NCI-H1092 treated with DMSO at 0.1 percent for 48 hours (cell line): ENCODE measurements at regions not wholly inside any gene's neighbourhood (a gene's known extent, or its start where the extent isn't known, plus 50 kb on each side); places are given as distances from the start of the nearest gene placed in this dataset.
A peak's percentile ranks its signal among the peaks of the same experiment; 100 is the strongest.
"Not testable (repeated sequence)": the region's sequence is repeated elsewhere in the genome, so short reads cannot be mapped to it uniquely, and the experiment has no call there.

Experiments
- DNase-seq: peaks from one replicate; lab custom pipeline; 2025; lab: John Stamatoyannopoulos, UW

DNA sequence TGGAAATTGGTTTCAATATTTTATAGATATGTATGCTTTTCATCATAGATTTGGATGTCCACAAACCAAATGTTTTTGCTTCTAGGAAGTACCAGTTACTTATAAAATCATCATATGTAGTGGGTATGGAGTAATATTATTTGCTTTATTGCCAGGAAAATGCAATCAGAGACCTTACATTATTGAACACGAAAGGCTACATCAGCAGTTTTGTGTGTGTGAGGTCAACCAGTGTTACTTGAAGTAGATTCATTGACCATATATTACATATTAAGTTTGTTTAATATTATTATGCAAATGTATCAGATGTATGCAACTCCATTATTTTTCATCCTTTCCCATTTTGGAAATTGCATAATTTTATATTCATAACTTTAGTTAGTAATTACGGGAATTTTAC is 219.1 kb upstream of the MMADHC start:
- no peak for DNase-seq

DNA sequence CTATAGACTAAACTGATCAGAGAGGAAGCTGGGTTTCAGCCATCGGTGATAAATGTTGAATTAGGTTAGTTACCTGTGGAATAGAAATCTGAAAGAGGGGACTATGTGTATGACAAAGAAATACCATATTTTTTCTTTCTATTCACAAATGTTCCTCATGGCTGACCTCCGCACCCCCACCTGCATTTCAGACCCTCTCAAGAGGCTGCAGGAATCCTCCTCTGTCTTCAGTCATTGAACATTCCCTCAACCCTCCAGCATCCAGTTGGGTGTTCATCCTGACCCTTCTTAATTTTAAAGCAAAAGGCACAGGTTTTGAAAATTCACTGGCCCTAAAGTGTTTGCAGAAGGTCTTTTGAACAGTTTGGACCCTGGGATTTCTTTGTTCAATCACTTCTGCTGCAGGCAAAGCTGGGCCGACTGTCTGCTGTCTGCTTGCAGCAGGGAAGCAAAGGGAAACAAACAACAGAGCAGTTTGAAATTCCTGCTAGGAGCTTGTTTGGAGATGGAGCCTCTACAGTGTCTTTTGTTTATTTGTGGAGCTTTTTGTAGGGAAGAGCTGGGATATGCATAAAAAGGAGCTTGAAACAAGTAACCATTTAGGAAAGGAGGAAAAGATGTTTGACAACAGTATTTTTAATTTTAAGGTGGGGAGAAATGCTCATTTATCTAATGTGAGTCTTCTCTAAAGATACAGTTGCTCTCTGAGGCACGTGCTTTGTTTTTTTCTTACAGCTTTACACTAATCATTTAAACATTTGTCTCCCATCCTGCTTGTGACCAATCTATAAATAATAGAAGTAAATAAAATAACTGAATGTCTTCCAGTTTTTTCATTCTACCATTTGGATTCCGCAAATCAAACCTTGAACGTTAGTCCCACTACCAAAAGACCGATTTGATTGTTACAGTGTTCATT is 213.3 kb upstream of the MMADHC start:
- DNase-seq: no peak

DNA sequence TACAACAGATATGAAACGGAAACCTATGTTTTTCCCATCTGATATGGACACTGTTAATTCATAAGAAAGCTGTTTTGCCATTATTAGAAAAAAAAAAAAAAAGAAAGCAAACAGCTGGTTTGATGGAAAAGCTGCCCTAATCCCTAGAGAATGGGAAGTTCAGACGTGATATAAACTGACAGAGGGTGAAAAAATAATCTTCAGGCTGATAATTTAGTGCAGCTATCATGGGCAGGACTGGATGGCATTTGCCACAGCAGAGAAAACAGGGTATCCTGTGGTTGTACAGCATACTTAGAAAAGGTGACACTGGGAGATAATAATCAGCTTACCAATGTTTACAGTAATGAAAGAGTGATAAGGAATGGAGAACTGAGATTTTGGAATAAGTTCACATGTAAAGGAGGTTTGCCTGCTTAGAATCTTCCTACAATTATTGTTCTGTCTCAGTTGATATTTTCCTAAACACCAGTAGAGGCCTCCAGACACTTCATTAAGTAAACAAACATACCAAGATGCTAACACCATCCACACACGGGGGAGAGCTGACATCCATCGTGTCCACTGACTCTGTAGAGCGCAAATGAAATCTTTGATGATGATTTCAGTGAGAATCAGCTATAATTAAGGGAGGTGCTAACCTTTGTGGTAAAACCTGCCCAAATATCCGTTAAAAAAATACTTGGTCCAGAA is 211.6 kb upstream of the MMADHC start:
- DNase-seq: peak; percentile 8

DNA sequence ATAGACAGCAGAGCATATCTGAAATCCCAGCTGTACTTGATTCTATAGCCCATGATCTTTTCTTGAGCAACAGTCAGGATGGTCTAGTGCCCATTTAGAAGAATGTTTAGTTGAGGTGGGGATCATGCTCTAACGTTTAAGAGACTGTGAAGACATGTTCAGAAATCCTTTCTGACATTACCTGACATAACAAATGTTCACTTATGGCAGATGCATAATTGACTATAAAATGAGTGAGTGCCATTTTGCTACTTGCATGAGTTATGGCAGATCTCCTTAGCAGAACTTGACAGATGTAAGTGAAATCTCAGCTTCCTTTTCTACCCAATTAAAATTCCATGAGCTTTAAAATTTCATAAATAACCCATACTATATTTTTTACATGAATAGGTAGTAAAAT is 209.5 kb upstream of the MMADHC start:
- DNase-seq: no peak

DNA sequence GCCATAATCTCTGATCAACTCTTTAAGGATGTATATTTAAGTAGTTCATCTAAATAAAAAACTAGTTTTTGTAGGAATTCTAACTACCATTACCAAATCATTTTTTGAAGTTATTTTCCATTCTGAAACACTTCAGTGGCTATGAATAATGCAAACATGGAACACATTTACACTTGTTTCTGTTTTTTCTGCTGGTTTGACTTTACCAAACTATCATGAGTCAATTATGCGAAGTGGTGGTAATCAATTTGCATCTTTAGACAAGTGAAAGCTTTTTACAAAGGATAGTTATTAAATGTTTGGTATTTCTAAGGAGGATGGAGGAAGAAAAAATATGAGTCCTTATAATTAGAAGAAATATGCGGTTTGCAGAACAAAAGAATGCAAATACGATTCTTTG is 202.0 kb upstream of the MMADHC start:
- DNase-seq: no peak

DNA sequence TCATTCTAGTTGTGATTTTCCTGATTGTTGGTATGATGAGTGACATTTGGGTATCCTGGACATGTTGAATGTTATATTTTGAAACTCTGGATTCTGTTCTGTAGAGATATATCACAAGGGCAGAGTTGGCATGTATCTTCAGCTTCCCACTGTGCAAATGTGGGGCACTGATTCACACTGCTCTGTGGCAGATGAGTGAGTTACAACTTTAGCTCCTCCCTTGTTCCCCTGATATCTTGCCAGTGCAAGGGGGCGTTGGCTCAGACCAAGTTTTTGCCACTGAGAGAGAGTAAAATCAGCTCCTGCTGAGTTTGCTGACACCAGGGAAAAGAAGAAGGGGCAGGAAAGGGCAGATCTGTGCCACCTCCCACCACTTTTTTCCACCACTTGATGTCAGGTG is 199.6 kb upstream of the MMADHC start:
- no peak for DNase-seq

DNA sequence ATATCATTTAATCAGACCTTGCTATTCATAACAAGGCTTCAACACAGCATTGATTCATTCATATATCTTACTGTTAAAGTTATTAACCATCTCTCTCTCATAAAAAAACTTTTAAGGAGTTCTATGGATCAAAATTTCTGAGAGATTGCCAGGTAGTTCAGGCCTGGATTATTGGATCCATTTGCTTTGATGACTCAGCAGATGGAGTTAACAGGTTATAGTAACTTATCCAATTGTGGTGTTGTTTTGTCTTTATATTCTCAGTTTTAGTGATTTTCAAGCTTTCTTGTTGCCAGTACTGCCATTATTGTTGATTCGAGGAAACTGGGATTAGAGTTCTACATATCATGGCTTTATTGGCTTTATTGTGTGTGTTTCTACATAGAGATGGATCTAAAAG is 195.7 kb upstream of the MMADHC start:
- no peak for DNase-seq

DNA sequence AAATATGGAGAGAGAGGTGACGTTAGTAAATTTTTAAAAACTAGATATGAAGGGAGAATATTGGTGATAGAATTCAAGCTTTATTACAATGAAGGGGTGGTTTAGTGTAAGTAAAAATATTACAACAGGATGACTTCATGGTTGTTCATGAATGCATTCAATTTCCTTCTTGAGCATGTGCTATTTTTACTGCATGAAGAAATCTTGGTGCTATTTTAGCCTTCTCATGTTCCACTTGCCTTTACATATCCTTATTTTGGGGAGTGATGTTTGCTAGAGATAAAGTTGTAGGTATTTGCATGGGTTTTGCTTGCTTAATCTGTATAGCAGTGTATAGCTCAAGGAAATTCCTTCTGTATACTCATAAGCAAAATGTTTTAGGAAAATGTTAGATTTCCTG is 195.0 kb upstream of the MMADHC start:
- no peak for DNase-seq

DNA sequence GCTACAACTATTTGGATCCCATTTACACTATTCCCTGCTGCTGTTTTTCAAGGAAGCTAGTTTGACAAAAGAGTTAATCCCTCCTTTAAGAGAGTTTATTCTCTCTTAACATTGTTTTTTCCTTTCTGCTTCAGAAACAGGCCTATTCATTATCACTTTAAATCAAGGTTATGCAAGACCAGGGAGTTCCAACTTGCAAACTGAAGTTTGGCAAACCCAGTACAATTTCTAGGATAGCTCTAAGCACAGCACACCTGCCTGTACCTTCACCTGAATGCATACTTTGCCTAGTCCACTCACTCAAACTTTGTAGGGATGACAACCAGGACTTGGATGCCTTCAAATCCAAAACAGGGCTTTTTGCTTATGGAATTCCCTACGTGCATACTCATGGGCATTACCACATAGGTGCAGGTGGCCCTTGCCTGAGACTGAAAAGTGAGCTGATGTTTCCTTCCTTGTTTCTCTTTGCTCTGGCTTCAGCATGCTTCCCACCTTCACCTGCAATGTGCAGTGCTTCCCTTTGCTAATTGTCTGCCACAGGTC is 193.8 kb upstream of the MMADHC start:
- DNase-seq: no peak

DNA sequence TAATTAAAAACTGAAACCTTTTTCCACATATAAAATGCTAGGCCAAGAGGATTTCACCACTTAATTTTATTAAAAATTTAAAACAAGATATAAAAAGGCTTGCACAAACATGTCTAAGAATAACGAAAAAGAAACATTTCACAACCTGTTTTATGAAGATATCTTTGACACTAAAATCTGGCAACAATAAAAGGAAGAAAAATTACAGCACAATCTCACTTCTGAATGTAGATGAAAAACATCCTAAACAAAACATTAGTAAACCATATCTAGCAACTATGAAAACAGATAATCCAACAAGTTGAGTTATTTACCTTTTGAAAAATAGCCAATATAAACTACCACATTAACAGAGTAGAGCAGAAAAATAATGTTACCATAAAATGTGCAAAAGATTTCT is 185.4 kb upstream of the MMADHC start:
- no peak for DNase-seq

DNA sequence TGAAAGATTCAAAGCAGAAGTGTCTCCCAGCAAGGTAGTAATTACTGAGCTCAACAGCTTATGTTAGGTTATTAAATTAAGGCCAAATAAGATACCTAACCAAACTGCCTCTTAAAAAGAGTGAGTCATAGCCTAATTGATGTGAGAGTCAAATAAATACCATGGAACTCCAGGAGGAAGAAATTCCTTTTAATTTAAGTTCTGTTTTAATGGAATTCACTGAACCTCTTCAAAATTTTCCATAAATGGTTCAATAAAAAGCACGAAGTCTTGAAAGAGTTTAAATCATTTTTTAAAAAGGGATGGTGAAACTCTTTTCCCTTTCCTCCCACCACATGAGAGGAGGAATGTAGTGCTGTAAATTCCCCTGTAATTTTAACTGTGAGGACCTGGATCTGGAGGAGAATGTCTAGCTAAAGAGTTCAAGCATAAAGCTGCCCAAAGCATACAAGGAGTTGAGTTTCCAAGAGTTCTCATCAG is 180.8 kb upstream of the MMADHC start:
- DNase-seq: no peak

DNA sequence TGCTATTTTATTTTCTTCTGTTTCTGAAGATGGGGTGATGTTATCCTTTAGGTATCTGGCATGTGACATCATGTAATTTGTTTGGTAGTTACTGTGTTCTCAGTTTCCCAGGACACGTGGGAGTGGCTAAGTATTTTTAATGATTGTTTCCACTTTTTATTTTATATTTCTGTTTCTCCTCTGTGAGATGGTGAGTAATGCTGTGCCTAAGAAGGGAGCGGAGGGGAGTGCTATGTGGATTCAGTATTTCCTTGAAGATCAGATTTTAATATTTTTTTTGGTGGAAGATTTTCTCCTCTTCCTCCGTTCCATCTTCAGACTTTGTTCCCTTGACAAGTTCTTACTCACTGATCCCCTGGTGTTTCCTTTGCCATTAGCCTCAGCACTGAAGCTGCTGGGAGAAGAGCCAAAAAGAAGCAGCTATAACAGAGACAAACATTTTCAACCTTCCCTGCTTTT is 180.0 kb upstream of the MMADHC start:
- DNase-seq: no peak

DNA sequence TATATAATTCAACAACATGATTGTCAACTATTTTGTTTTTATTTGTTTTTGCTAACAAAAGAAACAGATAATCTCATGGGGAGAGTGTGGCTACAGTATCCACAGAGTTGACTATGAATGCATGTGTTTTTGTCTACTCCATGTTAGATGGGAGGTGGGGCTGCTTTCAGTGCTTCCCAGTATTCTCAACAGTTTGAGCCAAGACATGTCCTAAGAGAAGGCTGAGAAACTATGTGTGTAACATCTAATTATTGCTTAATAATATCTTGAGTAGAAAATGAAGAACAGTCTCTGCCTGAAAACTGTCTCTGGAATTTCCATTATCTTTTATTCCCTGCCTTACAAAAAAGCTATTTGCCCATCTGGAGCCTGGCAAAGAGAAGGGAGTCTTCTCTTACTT is 178.8 kb upstream of the MMADHC start:
- no peak for DNase-seq

DNA sequence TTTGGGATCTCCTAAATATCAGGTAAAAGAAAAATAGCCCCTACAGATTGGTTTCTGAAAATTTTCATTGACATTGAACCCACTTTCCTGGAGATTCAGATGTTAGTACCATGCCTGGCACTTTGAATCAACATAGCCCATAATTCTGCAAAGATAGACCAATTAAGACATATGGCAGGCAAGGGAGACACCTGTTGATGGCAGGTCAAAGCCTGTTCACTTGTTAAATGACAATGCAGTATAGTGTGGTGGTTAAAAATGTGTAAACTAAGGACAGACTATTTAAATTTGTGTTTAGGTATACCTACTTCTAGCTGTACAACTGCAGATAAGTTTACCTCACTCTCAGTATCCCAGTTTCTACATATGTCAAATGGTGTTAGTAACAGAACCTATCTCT is 178.1 kb upstream of the MMADHC start:
- no peak for DNase-seq

DNA sequence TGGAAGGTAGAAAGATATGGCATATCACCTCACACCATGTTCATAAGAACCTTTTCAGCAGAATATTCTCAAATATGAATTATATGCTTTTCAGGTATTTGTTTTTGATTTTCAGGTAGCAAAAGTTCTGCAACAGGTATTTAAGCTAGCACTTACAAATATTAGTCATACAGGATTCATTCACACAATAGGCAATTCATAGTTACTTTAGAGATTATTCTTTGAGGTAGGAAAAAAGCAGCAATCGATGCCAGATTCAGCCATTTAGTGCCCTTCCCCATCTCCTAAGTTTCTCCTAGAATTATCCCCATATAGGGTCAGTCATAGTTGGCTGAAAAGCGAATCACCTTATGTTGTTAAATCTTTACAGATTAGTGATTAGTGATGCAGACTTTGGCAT is 177.4 kb upstream of the MMADHC start:
- DNase-seq: no peak

DNA sequence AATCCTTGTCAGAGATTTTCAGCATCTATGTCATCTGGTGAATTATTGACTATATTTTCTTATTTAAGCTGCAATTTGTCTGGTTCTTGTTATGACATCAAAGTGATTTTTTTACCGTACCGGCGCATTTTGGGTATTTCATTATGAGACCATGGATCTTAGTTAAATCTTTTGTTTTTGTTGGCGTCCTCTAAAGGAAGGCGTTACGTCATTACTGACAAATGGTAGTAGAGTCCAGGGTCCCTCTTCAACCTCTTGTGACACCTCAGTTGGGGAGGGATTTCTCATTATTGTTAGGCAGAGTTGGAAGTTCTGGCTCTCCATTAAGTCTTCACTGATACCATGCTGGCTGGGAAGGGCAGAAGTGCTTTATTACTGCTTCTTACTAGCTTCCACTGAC is 175.8 kb upstream of the MMADHC start:
- no peak for DNase-seq

DNA sequence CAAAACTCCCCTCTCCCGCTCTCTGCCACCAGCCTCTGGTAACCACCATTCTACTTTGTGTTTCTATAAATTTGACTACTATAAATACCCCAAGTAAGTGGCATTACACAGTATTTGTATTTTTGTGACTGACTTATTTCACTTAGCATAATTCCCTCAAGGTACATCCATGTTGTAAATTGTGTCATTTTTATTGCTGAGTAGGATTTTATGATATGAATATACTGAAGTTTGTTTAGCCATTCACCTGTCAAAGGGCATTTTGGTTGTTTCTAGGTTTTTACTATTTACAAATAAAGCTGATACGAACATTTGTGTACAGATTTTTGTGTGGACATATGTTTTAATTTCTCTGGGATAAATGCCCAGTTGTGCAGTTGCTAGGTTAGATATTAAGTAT is 174.0 kb upstream of the MMADHC start:
- no peak for DNase-seq

DNA sequence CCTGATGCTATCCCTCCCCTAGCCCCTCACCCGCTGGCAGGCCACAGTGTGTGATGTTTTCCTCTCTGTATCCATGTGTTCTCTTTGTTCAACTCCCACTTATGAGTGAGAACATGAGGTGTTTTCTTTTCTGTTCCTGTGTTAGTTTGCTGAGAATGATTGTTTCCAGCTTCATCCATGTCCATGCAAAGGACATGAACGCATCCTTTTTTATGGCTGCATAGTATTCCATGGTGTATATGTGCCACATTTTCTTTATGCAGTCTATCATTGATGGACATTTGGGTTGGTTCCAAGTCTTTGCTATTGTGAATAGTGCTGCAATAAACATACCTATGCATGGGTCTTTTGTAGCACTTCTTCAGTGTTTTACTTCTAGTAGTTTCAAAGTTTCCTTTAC is 171.8 kb upstream of the MMADHC start:
- not testable (repeated sequence) for DNase-seq

DNA sequence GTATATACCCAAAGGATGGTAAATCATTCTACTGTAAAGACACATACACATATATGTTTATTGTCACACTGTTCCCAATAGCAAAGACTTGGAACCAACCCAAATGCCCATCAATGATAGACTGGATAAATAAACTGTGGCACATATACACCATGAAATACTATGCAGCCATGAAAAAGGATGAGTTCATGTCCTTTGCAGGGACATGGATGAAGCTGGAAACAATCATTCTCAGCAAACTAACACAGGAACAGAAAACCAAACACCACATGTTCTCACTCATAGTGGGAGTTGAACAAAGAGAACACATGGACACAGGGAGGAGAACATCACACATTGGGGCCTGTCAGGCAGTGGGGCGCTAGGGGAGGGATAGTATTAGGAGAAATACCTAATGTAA is 167.1 kb upstream of the MMADHC start:
- DNase-seq: not testable (repeated sequence)

DNA sequence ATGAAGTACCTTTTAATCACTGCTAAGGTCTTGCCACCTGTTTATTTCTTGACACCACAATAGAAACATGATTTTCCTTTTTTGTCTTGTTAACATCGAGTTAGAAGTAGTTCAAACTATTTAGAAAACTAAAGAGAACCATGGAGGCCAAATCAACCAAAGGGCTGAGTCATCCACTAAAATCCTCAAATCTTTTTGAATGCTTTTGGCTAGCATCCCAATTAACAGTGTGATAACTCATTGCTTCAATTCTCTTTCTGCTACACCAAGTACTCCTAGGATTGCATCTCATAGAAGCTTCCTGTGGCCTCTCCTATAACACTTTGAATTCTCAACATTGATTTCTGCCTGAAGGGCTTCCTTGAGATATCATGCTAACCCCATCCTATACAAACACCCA is 159.9 kb upstream of the MMADHC start:
- DNase-seq: no peak

DNA sequence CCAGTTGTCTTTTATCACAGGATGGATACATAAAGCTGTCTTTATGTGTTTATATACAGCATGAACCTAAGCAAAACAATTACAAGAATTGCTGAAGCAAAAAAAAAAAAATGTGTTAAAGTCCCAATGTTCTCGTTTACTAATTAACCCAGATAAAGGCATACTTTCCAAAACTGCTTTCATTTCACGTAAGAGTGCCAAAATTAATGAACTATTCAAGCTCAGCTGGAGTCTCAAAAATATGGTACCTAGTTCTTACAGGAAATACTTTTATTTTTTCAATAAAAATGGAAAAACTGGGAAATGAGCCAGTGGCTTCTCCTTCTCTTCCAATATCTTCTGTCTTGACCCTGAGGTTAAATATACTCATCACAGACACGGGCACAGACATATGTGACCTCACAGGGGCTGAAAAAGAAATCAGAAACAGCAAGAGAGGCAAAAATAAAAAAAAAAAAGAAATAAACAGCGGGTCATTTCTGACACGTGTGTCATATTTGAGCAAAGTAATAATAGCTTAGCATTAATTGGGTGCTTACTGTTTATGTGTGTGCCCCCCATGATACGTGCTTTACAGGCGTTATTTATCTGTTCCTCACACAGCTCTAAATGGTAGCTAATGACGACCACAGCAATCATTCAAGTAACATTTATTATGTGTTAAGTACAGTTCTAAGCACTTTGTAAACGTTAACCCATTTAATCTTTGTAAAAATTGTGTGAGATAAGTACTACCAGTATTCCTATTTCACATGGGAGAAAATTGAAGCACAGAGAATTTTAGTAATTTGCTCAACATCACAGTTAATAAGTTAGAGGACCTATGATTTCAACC is 158.0 kb upstream of the MMADHC start:
- DNase-seq: no peak

DNA sequence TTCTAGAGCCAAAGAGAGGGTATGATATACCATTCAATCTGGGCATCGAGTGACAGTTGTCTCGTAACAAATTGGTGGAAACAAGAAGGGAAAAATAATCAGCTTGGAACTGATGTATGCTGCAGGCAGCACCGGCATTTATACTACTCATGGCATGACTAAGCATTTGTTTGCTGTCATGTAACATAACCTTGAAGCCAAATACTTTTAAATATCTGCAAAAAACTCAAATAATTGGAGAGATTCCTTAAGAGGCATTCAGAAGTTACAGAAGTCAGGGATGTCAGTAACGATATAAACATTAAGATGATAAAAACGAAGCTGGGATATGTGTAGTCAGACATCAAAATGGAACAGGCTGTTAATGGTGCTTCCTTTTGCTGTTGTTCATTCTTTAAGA is 157.3 kb upstream of the MMADHC start:
- no peak for DNase-seq
